Coronary artery (tissue), 2 donors: ENCODE measurements at regions not wholly inside any gene's neighbourhood (a gene's known extent, or its start where the extent isn't known, plus 50 kb on each side); places are given as distances from the start of the nearest gene placed in this dataset.

Experiments
- DNase-seq: peaks from one replicate; pipeline ENCODE4 v3.0.0-alpha.2; 2017; ENCODE audit warnings: low spot score
- H3K27ac ChIP-seq, 2 donors: fragments of 200-600 bp; sonication (generic); one replicate each; pipeline ENCODE4 v1.5.1; 2016 to 2019
- H3K4me3 ChIP-seq: fragments of 200-600 bp; sonication (generic); 2 replicates; pipeline ENCODE4 v1.5.1; 2016; ENCODE audit warnings: mild to moderate bottlenecking, moderate library complexity
- CTCF ChIP-seq: fragments of 200-600 bp; sonication (generic); IDR thresholded peaks from one replicate; pipeline ENCODE4 v1.5.1; 2019; ENCODE audit warnings: antibody characterized with exemption

DNA sequence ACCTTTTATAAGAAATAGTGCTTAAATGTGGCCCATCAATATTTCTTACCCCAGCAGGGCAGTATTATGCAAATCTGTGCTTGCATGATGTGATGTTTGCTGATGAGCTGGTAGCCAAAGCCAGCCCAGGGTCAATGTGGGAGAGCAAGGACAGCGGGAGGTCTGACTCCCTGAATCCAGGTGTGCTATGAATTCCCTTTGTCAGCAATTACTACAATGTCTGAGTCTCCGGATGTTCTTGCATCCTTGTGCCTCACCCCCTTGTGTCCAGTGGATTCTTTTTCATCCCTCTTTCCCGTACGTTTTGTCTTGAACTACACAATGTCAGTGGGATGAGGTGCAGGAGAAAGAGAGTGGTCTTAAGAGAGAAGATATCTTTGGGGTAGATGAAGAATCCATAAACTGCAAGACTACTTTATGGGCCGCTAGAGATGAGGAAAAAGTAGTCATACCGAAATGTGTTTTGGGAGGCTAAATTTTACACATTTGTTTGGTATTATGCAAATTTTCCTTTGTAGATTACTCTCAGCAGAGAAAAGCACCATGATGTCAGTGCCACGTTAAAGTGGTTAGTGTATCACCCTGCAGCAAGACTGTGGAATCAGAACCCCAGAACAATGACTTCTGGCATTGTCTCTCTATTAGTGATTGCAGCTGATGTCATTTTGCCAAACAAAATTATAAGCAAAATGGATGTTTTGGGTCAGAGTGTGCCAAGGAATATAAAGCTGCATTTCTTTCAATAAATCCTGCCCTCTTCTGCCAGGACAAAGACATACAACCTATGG, 53.5 kb upstream of the TSHZ3 start:
- TF ChIP-seq CTCF = no peak
- DNase-seq = no peak
- no peak overlapping the region for H3K4me3 ChIP-seq
- H3K27ac ChIP-seq = no peak overlapping the region

DNA sequence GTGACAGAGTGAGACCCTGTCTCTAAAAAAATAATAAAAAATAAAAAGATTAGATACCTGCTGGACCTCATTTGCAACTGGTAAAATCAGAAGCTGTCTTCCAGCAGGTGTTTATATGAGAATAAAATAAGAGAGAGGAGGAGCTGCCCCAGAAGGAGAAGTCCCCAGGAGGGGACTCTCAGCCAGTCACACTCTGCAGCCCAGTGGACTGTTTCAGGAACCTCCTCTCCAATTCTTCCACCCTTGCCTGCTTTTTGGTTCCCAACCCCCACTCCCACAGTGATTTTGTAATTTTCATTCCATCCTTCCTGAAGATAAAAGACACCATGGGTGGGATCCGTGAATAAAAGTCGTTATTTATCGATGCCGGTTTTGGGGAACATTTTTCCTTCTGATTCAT, 56.9 kb upstream of the TSHZ3 start:
- no peak for TF ChIP-seq CTCF
- H3K27ac ChIP-seq = no peak overlapping the region
- DNase-seq = no peak
- H3K4me3 ChIP-seq = no peak overlapping the region

GRCh38 chr19:31408460-31409124, 59.4 kb upstream of the TSHZ3 start:
- DNase-seq = no peak
- Histone ChIP-seq H3K27ac (peak overlapping the region in 1 of 2 donors; percentile 53), H3K4me3 (no peak overlapping the region)
- TF ChIP-seq CTCF = no peak

GRCh38 chr19:31413353-31413752, 64.1 kb upstream of the TSHZ3 start:
- DNase-seq = no peak
- no peak for TF ChIP-seq CTCF
- Histone ChIP-seq H3K27ac (no peak overlapping the region), H3K4me3 (no peak overlapping the region)

DNA sequence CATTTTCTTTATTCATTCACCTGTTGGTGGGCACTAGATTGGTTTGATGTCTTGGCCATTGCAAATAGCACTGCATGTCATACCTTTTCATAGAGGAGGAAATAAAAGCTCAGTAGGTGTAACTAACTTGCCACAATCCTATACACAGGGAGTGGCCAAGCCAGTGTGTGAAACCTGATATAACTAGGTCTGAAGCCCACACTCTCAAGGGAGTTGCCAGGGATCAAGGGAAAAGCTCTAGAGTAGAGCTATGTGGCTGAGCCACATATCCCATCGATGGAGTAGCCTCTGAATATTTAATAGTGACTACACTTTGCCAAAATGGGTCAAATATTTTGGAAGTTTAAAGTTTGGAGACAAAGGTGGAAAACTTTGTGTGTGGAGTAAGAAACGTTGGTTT, 66.1 kb upstream of the TSHZ3 start:
- H3K4me3 ChIP-seq = no peak overlapping the region
- no peak overlapping the region for H3K27ac ChIP-seq
- TF ChIP-seq CTCF = no peak
- DNase-seq = no peak

DNA sequence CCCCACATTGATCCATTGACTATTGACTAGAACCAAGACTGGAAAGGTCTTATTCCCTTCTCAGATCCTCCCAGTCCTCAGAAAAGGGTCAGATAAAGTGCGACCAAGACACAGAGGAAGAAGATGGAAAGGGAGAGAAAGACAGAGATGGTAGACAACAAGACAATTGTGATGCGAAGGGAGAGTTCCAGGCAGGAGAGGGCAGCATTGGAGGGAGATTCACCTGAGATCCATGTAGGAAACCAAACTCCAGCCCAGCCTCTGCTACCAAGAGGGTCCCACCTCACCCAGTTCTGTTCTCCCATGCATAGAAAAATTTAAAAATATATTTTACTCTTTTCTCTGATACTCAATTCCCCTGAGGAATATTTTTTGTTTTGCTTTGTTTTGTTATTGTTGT, 67.3 kb upstream of the TSHZ3 start:
- no peak for TF ChIP-seq CTCF
- no peak overlapping the region for H3K4me3 ChIP-seq
- DNase-seq = no peak
- no peak overlapping the region for H3K27ac ChIP-seq

DNA sequence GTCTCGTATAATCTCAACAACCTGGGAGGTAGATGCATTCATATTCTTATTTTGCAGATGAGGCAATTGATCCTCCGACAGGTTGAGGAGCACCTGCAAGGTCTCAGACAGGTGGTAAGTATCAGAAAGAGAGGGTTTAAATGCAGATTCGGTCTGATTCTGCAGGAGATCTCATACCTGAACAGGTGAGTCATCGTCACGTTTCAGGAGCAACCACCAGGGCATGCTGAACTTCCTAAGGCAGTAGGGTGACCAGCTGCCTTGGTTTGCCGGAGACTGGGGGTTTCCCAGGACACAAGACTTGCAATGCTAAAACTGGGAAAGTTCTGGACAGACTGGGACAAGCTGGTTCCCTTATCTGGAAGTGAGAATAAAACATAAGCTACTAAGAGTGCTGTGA, 68.8 kb upstream of the TSHZ3 start:
- no peak for TF ChIP-seq CTCF
- no peak for DNase-seq
- H3K27ac ChIP-seq = no peak overlapping the region
- H3K4me3 ChIP-seq = no peak overlapping the region
